ENCODE measurements at regions not wholly inside any gene's neighbourhood (a gene's known extent, or its start where the extent isn't known, plus 50 kb on each side); places are given as distances from the start of the nearest gene placed in this dataset.

- TF ChIP-seq POLR2A (IDR thresholded peaks at IDR 0.05; ENCODE audit: low read length) = no peak
- no peak for TF ChIP-seq GATA1 (IDR thresholded peaks at IDR 0.05; ENCODE audit: low read depth, low read length)
Observed at GRCh38 chr14:92223025-92223424, 99.9 kb upstream of the SLC24A4 start.

Measured in erythroblast (primary cell).